Activated T-helper 1 cell treated with anti-CD3 and anti-CD28 coated beads, Interleukin-12 subunit alpha, Interleukin-12 subunit beta, Interleukin-2, Interleukin-4 antibody, amounts not matched to agents 30 ng/mL and 10 ng/mL and 1 ng/mL, durations not matched to agents 14 hours and 24 hours and 36 hours (primary cell): ENCODE measurements at regions not wholly inside any gene's neighbourhood (a gene's known extent, or its start where the extent isn't known, plus 50 kb on each side); places are given as distances from the start of the nearest gene placed in this dataset.

ENCODE experiments used
- DNase-seq: peaks from one replicate; pipeline ENCODE4 v3.0.0; 2021; ENCODE audit warnings: low spot score
- H3K27ac Mint-ChIP-seq: one replicate; pipeline ENCODE4 v1.8.0; 2021; ENCODE audit warnings: mild to moderate bottlenecking, mixed read lengths
- H3K27me3 Mint-ChIP-seq: one replicate; pipeline ENCODE4 v1.8.0; 2022; ENCODE audit warnings: mild to moderate bottlenecking, moderate library complexity, mixed read lengths; ENCODE audit not compliant: insufficient read depth
- H3K36me3 Mint-ChIP-seq: one replicate; pipeline ENCODE4 v1.8.0; 2021; ENCODE audit warnings: low read depth, mixed read lengths
- H3K4me1 Mint-ChIP-seq: one replicate; pipeline ENCODE4 v1.8.0; 2021; ENCODE audit warnings: low read depth, mixed read lengths
- H3K4me3 Mint-ChIP-seq: one replicate; pipeline ENCODE4 v1.8.0; 2021; ENCODE audit warnings: mild to moderate bottlenecking, moderate library complexity, mixed read lengths
- H3K9me3 Mint-ChIP-seq: one replicate; pipeline ENCODE4 v1.8.0; 2021; ENCODE audit warnings: mixed read lengths
- intact Hi-C: fragments of 100-400 bp; cut with micrococcal nuclease; formaldehyde crosslinking; loops from one replicate; pipeline ENCODE4 v1.15.1; 2024

DNA sequence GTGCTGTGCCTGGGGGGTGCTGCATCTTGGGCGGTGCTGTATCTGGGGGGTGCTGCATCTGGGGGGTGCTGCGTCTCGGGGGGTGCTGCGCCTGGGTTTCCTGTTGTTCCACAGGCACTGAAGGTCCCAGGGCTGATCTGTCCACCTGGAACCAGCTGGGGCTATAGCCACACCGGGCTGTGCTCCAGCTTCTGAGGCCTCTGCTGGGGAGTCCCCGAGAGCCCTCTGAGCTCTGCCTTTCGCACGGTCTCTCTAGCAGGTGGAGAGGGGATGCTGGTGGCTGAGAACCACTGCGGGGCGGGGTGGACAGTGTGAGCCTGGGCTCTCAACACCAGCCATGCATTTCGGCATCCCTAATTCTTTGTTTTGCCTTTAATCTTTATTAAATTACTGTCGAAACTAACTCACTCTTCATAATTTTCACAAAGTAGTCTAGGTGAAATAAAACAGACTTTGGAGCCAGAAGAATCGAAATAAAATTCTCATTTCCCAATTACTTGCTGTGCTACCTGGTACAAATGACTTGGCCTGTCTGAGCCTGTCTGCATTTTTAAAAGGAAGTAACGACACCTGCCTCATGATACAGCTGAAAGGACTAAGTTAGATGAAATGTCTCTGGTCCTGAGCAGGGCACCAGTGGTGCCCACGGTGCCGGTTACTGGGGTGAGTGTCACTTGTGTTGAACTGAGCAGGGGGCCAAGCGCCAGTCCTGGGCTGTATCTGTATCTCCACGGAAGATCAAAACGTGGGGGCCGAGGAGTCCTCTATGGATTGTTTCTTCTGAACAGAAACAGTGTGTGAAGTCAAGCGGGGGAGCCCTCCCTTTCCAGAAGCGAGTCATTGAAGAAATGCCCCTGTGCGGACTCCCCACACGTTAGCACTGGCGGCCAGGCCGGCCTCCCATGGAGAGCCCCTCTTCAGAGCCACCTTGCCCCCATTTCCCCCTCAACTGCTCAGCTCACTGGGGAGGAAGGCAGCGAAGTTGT lies 142.0 kb downstream of the ASB1 start:
- Mint-ChIP-seq H3K4me3 (no peak overlapping the region), H3K27ac (no peak overlapping the region), H3K4me1 (no peaks in the 10 kb centered on the region), H3K9me3 (no peaks in the 10 kb centered on the region), H3K27me3 (no peaks in the 10 kb centered on the region), H3K36me3 (no peaks in the 10 kb centered on the region)
- DNase-seq, result no peak
- intact Hi-C loops, result no loop called here

DNA sequence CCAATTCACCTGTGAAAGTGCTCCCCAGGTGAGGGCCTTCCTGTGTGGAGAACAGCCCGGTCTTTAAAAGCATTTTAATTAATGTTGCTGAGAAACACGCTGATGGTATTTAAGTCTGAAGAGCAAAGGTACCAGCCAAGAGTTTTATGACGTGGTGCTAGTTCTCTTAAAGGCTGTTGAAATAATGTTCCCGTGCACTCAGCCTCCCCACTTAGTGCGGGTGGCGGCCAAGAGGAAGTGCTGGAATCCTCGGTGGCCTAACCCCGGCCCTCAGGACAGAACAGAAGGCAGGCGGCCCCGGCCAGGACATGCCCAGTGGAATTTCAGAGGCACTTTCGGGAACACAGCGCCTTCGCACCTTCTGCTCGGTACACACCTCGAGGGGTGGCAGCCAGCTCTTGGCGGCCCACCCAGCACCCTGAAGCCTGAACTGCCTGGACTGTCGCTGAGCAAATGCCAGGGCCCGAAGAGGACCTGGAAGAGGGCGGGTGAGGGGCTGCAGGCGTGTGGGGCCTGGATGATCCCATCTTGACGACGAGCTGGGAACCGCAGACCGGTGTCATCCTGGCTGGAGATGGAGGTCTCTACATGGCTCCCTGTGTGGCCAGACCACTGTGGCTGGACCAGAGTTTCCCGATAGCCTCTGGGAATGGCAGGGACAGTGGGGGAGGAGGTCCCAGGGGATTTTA lies 142.9 kb downstream of the ASB1 start:
- no peak for DNase-seq
- intact Hi-C loops, result no loop called here
- H3K4me3 Mint-ChIP-seq, result no peak overlapping the region
- no peaks in the 10 kb centered on the region for H3K4me1 Mint-ChIP-seq
- H3K27me3 Mint-ChIP-seq, result no peaks in the 10 kb centered on the region
- H3K36me3 Mint-ChIP-seq, result no peaks in the 10 kb centered on the region
- no peak overlapping the region for H3K27ac Mint-ChIP-seq
- no peaks in the 10 kb centered on the region for H3K9me3 Mint-ChIP-seq

DNA sequence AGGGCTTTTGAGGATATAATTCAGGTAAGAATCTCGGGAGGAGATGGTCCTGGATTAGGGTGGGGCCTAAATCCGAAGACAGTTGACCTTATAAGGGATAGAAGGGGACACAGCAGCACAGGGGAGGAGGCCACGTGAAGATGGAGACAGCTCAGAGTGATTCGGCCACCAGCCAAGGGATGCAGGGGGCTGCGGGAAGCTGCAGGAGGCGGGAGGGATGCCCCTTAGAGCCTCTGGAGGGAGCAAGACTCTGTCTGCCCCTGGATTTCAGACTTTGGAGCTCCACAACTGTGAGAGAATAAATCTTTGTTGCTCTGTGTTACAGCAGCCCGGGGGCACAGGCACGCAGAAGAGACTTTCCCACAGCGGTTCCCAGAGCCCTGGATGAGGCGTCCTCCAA lies 143.7 kb downstream of the ASB1 start:
- H3K36me3 Mint-ChIP-seq, result no peaks in the 10 kb centered on the region
- no peaks in the 10 kb centered on the region for H3K27me3 Mint-ChIP-seq
- intact Hi-C loops, result no loop called here
- no peak for DNase-seq
- no peak overlapping the region for H3K27ac Mint-ChIP-seq
- no peaks in the 10 kb centered on the region for H3K4me1 Mint-ChIP-seq
- no peaks in the 10 kb centered on the region for H3K9me3 Mint-ChIP-seq
- no peak overlapping the region for H3K4me3 Mint-ChIP-seq

DNA sequence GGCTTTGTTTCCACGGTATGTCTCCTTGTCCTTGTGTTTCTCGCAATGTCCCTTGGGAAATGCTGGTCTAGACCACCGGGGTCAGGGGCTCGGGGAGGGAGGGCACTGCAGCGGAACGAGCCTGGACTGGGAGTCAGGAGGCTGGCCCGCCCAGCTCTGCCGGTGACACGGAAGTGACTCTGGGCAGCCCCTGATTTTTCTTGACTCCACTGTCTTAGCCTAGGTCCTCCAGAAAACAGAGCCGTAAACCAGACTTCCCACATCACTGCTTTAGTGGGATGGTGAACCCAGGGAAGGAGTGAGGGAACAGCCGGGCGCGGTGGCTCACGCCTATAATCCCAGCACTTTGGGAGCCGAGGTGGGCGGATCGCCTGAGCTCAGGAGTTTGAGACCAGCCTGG lies 144.2 kb downstream of the ASB1 start:
- no peak for DNase-seq
- Mint-ChIP-seq H3K36me3 (no peaks in the 10 kb centered on the region), H3K27me3 (no peaks in the 10 kb centered on the region), H3K9me3 (no peaks in the 10 kb centered on the region), H3K4me3 (no peak overlapping the region), H3K27ac (no peak overlapping the region), H3K4me1 (no peaks in the 10 kb centered on the region)
- intact Hi-C loops, result no loop called here

DNA sequence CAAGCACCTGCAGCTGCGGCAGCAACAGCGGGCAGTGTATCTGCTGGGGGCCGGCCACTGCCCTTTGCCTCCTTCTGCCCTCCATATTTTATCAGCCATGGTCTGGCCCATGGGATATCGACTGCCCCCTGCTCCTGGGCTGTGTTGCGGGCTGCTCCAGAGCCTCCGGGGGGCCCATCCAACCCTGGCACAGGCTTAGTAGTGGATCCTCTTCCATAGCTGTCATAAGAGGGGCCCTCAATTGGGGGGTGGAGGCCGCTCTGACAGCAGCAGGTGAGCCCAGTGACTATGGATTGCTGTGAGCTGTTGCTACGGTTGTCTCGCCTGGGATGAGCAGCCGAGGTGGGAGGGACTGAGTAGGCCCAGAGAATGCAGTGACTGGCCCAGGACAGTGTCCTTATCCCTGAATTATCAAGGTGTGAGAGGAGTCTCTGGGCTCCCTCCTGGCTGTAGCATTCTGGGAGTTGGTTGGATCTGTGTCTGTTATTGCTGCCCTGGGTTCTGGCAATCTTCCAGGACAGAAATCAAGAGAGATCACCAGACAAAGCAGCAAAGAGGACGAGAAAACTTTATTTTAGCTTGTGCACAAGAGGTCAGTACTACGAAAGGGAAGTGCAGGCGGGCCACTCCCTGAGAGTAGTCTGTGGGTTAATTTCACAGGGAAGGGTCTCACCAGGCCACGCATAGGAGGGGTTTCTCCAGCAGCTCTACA lies 145.1 kb downstream of the ASB1 start:
- no peaks in the 10 kb centered on the region for H3K36me3 Mint-ChIP-seq
- no peak for DNase-seq
- H3K4me3 Mint-ChIP-seq, result no peak overlapping the region
- intact Hi-C loops, result no loop called here
- H3K27me3 Mint-ChIP-seq, result no peaks in the 10 kb centered on the region
- no peaks in the 10 kb centered on the region for H3K9me3 Mint-ChIP-seq
- H3K4me1 Mint-ChIP-seq, result no peaks in the 10 kb centered on the region
- H3K27ac Mint-ChIP-seq, result no peak overlapping the region

DNA sequence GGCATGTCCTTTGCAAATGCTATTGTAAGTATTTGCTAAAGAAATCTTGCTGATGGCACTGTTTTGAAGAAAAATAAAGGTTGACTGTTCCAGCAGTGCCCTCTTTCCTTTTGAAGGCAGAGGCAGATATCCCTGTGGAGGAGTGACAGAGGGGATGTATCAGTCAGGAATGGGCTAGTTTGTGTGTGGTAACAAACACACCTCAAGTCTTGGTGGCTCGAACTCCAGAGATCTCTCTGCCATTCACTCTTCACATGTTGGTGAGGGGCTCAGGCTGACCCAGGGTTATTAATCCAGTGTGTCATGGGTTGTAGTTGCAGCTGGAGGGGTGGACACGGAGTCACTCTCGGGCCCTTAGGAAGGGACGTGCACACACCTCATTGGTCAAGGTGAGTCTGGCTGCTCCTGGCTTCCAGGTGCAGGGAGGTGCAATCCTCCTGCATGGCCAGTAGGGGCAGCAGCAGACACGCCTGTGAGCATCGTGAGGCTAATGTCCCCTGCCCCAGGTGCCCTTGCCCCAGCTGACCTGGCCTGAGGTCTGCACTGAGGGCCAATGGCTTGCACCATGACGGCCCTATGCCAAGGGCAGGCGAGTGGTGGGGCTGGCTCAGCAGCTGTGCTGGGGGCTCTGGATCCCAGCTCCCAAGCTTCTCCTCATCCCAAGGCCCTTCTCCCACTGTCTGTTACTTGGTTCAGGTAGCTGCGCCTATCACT lies 146.5 kb downstream of the ASB1 start:
- Mint-ChIP-seq H3K27me3 (no peaks in the 10 kb centered on the region), H3K4me3 (no peak overlapping the region), H3K4me1 (no peaks in the 10 kb centered on the region), H3K36me3 (no peaks in the 10 kb centered on the region), H3K9me3 (no peaks in the 10 kb centered on the region), H3K27ac (no peak overlapping the region)
- intact Hi-C loops, result no loop called here
- DNase-seq, result no peak

DNA sequence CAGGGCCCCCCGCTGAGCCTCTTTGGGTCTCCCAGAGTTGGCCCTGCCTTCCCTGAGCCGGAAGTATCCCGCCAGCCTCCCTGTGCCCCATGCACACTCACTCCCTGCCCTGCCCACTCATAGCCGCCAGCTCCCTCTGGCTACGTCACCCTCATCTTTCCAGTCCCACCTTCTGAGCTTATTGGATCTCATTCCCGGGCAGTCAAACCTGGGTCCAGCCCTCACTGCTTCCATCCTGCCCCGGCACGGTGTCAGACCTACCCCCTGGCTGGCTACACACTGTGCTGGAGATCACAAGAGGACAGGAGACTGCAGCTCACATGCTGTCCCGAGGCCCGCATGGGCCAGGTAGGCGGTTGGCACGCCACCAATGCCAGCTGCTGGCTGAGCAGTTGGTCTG lies 147.2 kb downstream of the ASB1 start:
- Mint-ChIP-seq H3K27ac (no peak overlapping the region), H3K4me1 (no peaks in the 10 kb centered on the region), H3K9me3 (no peaks in the 10 kb centered on the region), H3K36me3 (no peaks in the 10 kb centered on the region), H3K27me3 (no peaks in the 10 kb centered on the region), H3K4me3 (no peak overlapping the region)
- DNase-seq, result no peak
- intact Hi-C loops, result no loop called here

DNA sequence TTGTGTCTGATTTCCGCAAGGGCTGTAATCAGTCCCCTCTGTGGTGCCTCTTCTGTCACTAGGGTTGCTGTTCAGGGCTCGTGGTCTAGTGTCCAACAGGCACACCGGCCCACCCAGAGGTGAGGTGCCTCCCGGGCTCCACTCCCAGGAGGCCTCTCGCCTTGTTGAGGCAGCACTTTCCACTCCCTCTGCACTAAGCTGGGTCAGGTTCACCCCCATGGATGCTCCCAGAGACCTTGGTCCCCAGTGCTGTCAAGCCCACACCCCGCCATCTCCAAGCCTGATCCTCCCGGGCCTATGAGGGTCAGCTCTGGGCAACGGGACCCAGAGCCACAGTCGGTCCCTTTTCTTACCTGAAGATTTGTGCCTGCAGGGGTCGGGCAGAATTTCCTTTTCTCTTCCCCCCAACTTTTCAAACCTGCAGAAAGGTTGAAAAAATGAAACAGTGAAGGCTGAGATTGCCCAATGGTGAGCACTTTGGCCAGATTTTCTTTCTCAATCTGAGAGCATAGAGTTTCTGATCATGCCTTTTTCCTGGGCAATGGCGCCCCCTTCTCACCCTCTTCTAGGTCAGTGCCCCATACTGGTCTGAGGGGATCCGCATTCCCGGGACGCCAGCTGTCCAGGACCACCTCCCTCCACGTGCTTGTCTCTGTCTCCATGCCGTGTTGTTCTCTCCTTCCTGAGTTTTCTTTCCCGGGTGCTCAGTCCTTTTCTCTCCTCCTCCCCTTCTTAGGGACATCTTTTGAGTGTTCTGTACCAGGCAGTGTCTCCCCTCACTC lies 148.0 kb downstream of the ASB1 start:
- no peak overlapping the region for H3K4me3 Mint-ChIP-seq
- intact Hi-C loops, result no loop called here
- H3K4me1 Mint-ChIP-seq, result no peaks in the 10 kb centered on the region
- H3K27me3 Mint-ChIP-seq, result no peaks in the 10 kb centered on the region
- no peaks in the 10 kb centered on the region for H3K36me3 Mint-ChIP-seq
- DNase-seq, result no peak
- no peak overlapping the region for H3K27ac Mint-ChIP-seq
- no peaks in the 10 kb centered on the region for H3K9me3 Mint-ChIP-seq

DNA sequence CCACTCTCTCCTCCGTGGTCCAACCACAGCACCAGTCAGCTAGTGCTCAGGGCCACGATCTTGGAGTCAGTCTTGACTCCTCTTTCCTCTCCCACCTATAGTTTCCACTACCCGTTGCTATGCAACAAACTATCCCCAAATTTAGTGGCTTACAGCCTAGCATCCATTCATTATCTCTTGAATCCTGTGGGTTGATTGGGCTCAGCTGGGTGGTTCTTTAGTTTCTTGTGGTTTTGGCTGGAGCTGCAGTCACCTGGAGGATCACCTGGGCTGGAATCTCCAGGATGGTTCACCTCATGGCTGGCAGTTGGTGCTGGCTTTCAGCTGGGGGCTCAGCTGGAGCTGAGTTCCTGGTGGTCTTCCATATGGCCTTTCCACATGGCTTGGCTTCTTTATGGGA lies 149.9 kb downstream of the ASB1 start:
- intact Hi-C loops, result no loop called here
- DNase-seq, result no peak
- peaks cover 6% of the 10 kb centered on the region for H3K27me3 Mint-ChIP-seq
- no peak overlapping the region for H3K27ac Mint-ChIP-seq
- H3K36me3 Mint-ChIP-seq, result no peaks in the 10 kb centered on the region
- H3K9me3 Mint-ChIP-seq, result no peaks in the 10 kb centered on the region
- H3K4me3 Mint-ChIP-seq, result no peak overlapping the region
- H3K4me1 Mint-ChIP-seq, result no peaks in the 10 kb centered on the region

DNA sequence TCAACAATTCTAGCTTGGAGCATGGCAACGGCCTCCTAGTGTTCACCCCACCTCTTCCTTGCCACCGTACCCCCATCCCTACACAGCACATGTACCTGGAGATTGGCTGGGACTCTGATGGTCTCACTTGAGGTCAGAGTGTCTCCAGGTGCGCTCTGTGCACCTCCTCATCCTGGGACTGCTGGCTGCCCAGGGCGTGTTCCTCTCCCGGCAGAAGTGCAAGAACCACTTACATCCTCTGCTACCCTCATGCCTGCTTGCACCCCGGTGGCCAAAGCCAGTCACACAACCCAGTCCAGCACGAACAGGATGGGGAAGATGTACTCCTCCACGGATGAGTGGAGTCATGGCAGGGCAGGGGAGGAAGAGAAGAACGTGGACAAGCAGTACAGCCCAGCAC lies 151.5 kb downstream of the ASB1 start:
- Mint-ChIP-seq H3K27ac (no peak overlapping the region), H3K36me3 (no peaks in the 10 kb centered on the region), H3K4me1 (no peaks in the 10 kb centered on the region), H3K27me3 (peaks cover 8% of the 10 kb centered on the region), H3K4me3 (no peak overlapping the region), H3K9me3 (no peaks in the 10 kb centered on the region)
- no peak for DNase-seq
- intact Hi-C loops, result no loop called here

DNA sequence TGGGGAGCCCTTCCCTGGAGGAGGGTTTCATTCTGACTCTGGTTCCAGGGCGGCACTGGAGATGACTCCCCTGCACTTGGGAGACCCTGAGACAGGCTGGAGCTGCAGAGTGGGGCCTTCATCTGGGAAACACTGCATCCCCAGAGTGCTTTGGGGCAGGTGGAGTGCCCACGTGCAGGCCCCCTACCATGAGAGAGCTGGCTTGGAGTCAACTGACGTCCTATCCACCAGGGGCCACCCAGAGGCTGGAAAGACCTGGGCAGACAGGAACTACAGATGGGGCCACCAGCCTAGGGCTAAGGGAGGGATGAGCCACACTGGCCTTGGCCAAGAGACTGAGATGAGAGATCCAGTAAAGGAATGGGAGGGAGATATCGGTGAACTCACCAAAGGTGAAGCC lies 153.8 kb downstream of the ASB1 start:
- H3K4me3 Mint-ChIP-seq, result no peak overlapping the region

DNA sequence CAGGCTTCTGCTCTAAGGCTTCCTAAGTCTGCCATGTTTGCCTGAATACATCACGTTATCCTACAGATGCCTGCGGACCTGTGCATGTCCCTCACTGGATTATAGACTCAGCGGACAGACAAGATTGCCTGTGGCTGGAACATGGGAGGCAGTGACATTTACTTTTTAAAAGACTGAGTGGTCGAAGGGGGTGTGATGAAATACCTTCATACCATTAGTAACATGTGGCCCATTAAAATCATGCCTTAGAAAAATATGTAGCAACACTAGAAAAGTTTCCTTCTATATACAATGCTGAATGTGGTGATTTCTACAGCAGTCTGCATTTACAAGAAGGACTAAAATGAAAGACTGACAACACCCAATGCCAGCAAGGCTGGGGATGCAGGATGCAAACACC lies 154.4 kb downstream of the ASB1 start:
- H3K4me1 Mint-ChIP-seq, result no peaks in the 10 kb centered on the region
- no peak overlapping the region for H3K27ac Mint-ChIP-seq
- H3K36me3 Mint-ChIP-seq, result no peaks in the 10 kb centered on the region
- intact Hi-C loops, result no loop called here
- no peak for DNase-seq
- H3K4me3 Mint-ChIP-seq, result no peak overlapping the region
- H3K27me3 Mint-ChIP-seq, result peaks cover 13% of the 10 kb centered on the region
- H3K9me3 Mint-ChIP-seq, result no peaks in the 10 kb centered on the region

More for the DNA sequence above, 153.8 kb downstream of the ASB1 start:
- intact Hi-C loops, result no loop called here
- DNase-seq, result no peak
- H3K27ac Mint-ChIP-seq, result no peak overlapping the region
- H3K4me1 Mint-ChIP-seq, result no peaks in the 10 kb centered on the region
- H3K27me3 Mint-ChIP-seq, result peaks cover 13% of the 10 kb centered on the region
- H3K36me3 Mint-ChIP-seq, result no peaks in the 10 kb centered on the region
- no peaks in the 10 kb centered on the region for H3K9me3 Mint-ChIP-seq
